Suprapubic skin (tissue), 4 donors: ENCODE measurements at regions not wholly inside any gene's neighbourhood (a gene's known extent, or its start where the extent isn't known, plus 50 kb on each side); places are given as distances from the start of the nearest gene placed in this dataset.

Experiments used
- DNase-seq, 2 donors: peaks; one replicate each; pipeline ENCODE4 v3.0.0-alpha.2; 2019; ENCODE audit warnings: low spot score in 2 of 2
- H3K27ac ChIP-seq: fragments of 200-600 bp; sonication (generic); one replicate; pipeline ENCODE4 v1.5.1; 2019
- H3K27me3 ChIP-seq: fragments of 200-600 bp; sonication (generic); one replicate; pipeline ENCODE4 v1.5.1; 2019
- H3K36me3 ChIP-seq: fragments of 200-600 bp; sonication (generic); one replicate; pipeline ENCODE4 v1.5.1; 2019
- H3K4me1 ChIP-seq: fragments of 200-600 bp; sonication (generic); one replicate; pipeline ENCODE4 v1.5.1; 2019
- H3K4me3 ChIP-seq: fragments of 200-600 bp; sonication (generic); one replicate; pipeline ENCODE4 v1.5.1; 2019; ENCODE audit warnings: mild to moderate bottlenecking
- H3K9me3 ChIP-seq: fragments of 200-600 bp; sonication (generic); one replicate; pipeline ENCODE4 v1.5.1; 2019
- EP300 ChIP-seq: sonication (generic); formaldehyde crosslinking; IDR thresholded peaks from one replicate; pipeline ENCODE4 v1.6.1; 2017; ENCODE audit warnings: antibody characterized with exemption
- POLR2A ChIP-seq, 2 donors: fragments of 450-650 bp; IDR thresholded peaks; one replicate each; pipeline ENCODE4 v1.6.1; 2017; ENCODE audit warnings: antibody characterized with exemption in 2 of 2, mild to moderate bottlenecking in 2 of 2, moderate library complexity in 2 of 2
- POLR2AphosphoS5 ChIP-seq, 3 donors: sonication (generic); formaldehyde crosslinking; IDR thresholded peaks; one replicate each; pipeline ENCODE4 v1.6.1; 2017; ENCODE audit warnings: antibody characterized with exemption in 3 of 3
- WGBS: methylation state at CpG from one replicate; pipeline ENCODE4 v1.1.5; 2018; 5-methylcytosine and 5-hydroxymethylcytosine counted together
- TF ChIP-seq, protein P1 (sequence below), 2 donors: fragments of 200-600 bp in 1 of 2; fragments of 450-650 bp in 1 of 2; sonication (generic) in 1 of 2; IDR thresholded peaks; one replicate each; pipeline ENCODE4 v1.5.1; 2016 to 2019; ENCODE audit warnings: antibody characterized with exemption in 2 of 2, mild to moderate bottlenecking in 1 of 2, moderate library complexity in 1 of 2

DNA sequence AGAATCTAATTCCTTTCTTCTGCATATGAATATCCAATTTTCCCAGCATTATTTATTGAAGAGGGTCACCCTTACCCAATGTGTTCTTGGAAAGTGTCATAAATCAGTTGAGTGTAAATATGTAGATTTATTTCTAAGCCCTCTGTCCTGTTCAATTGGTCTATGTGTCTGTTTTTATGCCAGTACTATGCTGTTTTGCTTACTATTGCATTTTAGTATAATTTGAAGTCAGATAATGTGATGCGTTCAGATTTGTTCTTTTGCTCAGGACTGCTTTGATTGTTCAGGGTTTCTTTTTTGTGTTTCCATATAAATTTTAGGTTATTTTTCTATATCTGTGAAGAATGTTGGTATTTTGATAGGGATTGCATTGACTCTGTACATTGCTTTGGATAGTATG is 420.4 kb upstream of the MIS18BP1 start:
- TF ChIP-seq, protein P1, sequence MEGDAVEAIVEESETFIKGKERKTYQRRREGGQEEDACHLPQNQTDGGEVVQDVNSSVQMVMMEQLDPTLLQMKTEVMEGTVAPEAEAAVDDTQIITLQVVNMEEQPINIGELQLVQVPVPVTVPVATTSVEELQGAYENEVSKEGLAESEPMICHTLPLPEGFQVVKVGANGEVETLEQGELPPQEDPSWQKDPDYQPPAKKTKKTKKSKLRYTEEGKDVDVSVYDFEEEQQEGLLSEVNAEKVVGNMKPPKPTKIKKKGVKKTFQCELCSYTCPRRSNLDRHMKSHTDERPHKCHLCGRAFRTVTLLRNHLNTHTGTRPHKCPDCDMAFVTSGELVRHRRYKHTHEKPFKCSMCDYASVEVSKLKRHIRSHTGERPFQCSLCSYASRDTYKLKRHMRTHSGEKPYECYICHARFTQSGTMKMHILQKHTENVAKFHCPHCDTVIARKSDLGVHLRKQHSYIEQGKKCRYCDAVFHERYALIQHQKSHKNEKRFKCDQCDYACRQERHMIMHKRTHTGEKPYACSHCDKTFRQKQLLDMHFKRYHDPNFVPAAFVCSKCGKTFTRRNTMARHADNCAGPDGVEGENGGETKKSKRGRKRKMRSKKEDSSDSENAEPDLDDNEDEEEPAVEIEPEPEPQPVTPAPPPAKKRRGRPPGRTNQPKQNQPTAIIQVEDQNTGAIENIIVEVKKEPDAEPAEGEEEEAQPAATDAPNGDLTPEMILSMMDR (IDR thresholded peaks at IDR 0.05) = no peak
- no peak for TF ChIP-seq POLR2A (IDR thresholded peaks at IDR 0.05)
- no peak for TF ChIP-seq EP300
- TF ChIP-seq POLR2AphosphoS5 (IDR thresholded peaks at IDR 0.05) = no peak
- H3K36me3 ChIP-seq = no peaks in the 10 kb centered on the region
- H3K4me1 ChIP-seq = no peaks in the 10 kb centered on the region
- 85% methylated on average over 1 of the region's 1 CpG for WGBS
- no peaks in the 10 kb centered on the region for H3K27me3 ChIP-seq
- H3K4me3 ChIP-seq = no peak overlapping the region
- no peaks in the 10 kb centered on the region for H3K9me3 ChIP-seq
- H3K27ac ChIP-seq = no peak overlapping the region
- DNase-seq = no peak

DNA sequence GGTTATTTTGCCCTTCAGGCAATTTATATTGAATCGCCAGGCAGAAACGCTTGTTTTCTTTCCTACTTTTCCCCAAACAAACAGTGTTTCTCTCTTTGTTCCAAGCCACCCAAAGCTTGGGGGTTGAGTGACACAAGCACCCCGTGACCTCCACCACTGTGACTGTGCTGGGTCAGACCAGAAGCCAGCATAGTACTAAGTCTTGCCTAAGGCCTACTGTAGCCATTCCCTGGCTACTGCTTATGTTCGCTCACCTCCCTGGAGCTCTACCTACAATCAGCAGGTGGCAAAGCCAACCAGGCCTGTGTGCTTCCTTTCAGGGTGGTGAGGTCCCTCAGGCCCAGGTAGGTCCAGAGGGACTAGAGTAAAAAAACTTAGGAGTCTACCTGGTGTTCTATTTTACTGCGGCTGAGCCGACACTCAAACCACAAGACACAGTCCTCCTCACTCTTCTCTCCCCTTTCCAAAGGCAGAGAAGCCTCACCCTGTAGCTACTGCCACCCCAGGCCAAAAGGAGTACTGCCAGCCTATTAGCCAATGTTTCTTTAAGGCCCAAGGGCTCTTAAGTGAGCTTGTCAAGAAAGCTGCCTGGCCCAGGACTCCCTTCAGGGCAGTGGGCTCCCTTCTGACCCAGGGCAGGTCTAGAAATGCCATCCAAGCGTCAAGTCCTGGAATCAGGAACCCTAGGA is 411.8 kb upstream of the MIS18BP1 start:
- Histone ChIP-seq H3K27ac (no peak overlapping the region), H3K9me3 (no peaks in the 10 kb centered on the region), H3K4me3 (no peak overlapping the region), H3K27me3 (no peaks in the 10 kb centered on the region), H3K4me1 (no peaks in the 10 kb centered on the region), H3K36me3 (no peaks in the 10 kb centered on the region)
- TF ChIP-seq, protein P1 (IDR thresholded peaks at IDR 0.05) = no peak
- no peak for TF ChIP-seq POLR2A (IDR thresholded peaks at IDR 0.05)
- TF ChIP-seq EP300 = no peak
- TF ChIP-seq POLR2AphosphoS5 (IDR thresholded peaks at IDR 0.05) = no peak
- WGBS = 95% methylated on average over 6 of the region's 7 CpGs
- DNase-seq = no peak

DNA sequence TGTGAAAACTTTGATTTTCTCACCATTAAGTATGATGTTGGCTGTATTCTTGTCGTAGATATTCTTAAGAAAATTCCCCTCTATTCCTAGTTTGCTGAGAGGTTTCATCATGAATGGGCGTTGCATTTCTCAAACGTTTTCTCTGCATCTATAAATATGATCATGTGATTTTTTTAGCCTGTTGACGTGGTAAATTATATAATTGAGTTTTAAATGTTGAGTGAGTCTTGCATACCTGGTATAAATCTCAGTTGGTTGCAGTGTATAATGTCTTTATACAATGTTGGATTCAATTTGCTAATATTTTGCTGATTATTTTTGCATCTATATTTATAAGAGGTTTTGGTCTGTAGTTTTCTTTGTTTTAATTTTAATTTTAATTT is 405.9 kb upstream of the MIS18BP1 start:
- H3K36me3 ChIP-seq = no peaks in the 10 kb centered on the region
- DNase-seq = no peak
- TF ChIP-seq POLR2AphosphoS5 (IDR thresholded peaks at IDR 0.05) = no peak
- TF ChIP-seq, protein P1 (IDR thresholded peaks at IDR 0.05) = no peak
- no peak for TF ChIP-seq POLR2A (IDR thresholded peaks at IDR 0.05)
- no peak for TF ChIP-seq EP300
- no peaks in the 10 kb centered on the region for H3K27me3 ChIP-seq
- 49% methylated on average over 4 of the region's 4 CpGs for WGBS
- H3K4me3 ChIP-seq = no peak overlapping the region
- no peaks in the 10 kb centered on the region for H3K9me3 ChIP-seq
- no peak overlapping the region for H3K27ac ChIP-seq
- no peaks in the 10 kb centered on the region for H3K4me1 ChIP-seq

DNA sequence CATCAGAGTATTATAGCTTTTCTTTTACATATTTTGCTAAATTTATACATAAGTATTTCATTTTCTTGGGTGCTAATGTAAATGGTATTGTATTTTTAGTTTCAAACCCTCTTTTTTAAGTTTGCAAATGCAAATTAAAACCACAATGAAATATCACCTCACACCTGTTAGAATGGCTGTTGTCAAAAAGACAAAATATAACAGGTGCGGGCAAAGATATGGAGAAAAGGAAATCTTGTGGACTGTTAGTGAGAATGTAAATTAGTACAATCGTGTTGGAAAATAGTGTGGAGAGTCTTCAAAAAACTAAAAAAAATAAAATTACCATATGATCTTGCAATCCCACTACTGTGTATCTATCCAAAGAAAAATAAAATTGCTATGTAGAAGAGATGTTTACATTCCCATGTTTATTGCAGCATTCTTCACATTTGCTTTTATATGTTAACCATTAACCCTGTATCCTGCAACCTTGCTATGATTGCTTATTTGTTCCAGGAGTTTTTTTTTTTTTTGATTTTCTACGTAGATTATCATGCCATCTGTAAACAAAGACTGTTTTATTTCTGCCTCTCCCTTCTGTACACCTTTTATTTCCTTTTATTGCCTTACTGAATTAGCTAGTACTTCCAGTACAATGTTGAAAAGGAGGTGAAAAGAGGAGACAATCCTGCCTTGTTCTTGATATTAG is 405.4 kb upstream of the MIS18BP1 start:
- WGBS = 81% methylated on average over 3 of the region's 3 CpGs

DNA sequence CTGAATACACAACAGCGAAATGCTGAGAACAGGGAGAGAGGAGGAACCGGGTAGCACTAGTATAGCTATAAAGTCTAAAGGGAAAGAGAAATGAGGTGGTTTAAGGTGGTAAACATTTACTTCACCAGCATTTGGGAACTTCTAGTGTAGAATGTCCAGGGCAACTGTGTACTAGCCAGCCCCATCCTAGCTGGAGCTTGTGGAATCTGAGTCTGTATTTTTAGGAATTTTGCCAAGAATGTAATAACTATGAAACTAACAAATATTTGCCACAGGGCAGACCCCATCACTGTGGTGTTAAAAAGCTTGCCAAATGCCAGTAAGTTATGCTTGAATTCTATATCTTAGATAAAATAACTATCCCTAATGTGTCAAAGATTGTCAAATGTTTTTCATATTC is 398.9 kb upstream of the MIS18BP1 start:
- Histone ChIP-seq H3K36me3 (no peaks in the 10 kb centered on the region), H3K27me3 (no peaks in the 10 kb centered on the region), H3K27ac (no peak overlapping the region), H3K4me1 (no peaks in the 10 kb centered on the region), H3K4me3 (no peak overlapping the region), H3K9me3 (no peaks in the 10 kb centered on the region)
- TF ChIP-seq POLR2AphosphoS5 (IDR thresholded peaks at IDR 0.05) = no peak
- TF ChIP-seq, protein P1 (IDR thresholded peaks at IDR 0.05) = no peak
- no peak for TF ChIP-seq POLR2A (IDR thresholded peaks at IDR 0.05)
- TF ChIP-seq EP300 = no peak
- DNase-seq = no peak
- WGBS = 75% methylated on average over 2 of the region's 2 CpGs

More for the DNA sequence above, 405.4 kb upstream of the MIS18BP1 start:
- Histone ChIP-seq H3K4me1 (no peaks in the 10 kb centered on the region), H3K36me3 (no peaks in the 10 kb centered on the region), H3K27me3 (no peaks in the 10 kb centered on the region), H3K4me3 (no peak overlapping the region), H3K27ac (no peak overlapping the region), H3K9me3 (no peaks in the 10 kb centered on the region)
- TF ChIP-seq, protein P1 (IDR thresholded peaks at IDR 0.05) = no peak
- no peak for TF ChIP-seq EP300
- TF ChIP-seq POLR2AphosphoS5 (IDR thresholded peaks at IDR 0.05) = no peak
- TF ChIP-seq POLR2A (IDR thresholded peaks at IDR 0.05) = no peak
- DNase-seq = no peak
